CD4-positive, alpha-beta memory T cell (primary cell): ENCODE measurements at regions not wholly inside any gene's neighbourhood (a gene's known extent, or its start where the extent isn't known, plus 50 kb on each side); places are given as distances from the start of the nearest gene placed in this dataset.

Experiments
- CTCF ChIA-PET: fragments of 350-600 bp; sonication (Branson Sonifier 250); formaldehyde crosslinking; loops from one replicate; lab custom pipeline; 2021; ENCODE audit warnings: inconsistent platforms; ENCODE audit not compliant: partially characterized antibody; lab: Charles Lee
- POLR2A ChIA-PET: fragments of 350-600 bp; sonication (Branson Sonifier 250); formaldehyde crosslinking; loops from one replicate; lab custom pipeline; 2021; ENCODE audit not compliant: partially characterized antibody; lab: Charles Lee
- DNase-seq, 5 donors: peaks; one replicate each; pipeline versions ENCODE4 v3.0.0 to v3.0.0-alpha.2; 2020 to 2022; ENCODE audit warnings: mixed read lengths in 1 of 5
- H3K27ac ChIP-seq: one replicate; pipeline ENCODE4 v1.7.0; 2013; ENCODE audit warnings: low read depth, low read length
- H3K27me3 ChIP-seq: 2 replicates; pipeline ENCODE4 v1.7.0; 2013; ENCODE audit warnings: mild to moderate bottlenecking, low read length, moderate library complexity; ENCODE audit not compliant: insufficient read depth
- H3K36me3 ChIP-seq: 2 replicates; pipeline ENCODE4 v1.7.0; 2013; ENCODE audit warnings: mild to moderate bottlenecking, low read length, moderate library complexity; ENCODE audit not compliant: insufficient read depth
- H3K4me1 ChIP-seq: 2 replicates; pipeline ENCODE4 v1.7.0; 2013; ENCODE audit warnings: mild to moderate bottlenecking, low read length, moderate library complexity; ENCODE audit not compliant: insufficient read depth
- H3K4me3 ChIP-seq, 2 donors: one replicate each; pipeline ENCODE4 v1.7.0; 2013; ENCODE audit warnings: low read length in 2 of 2, mild to moderate bottlenecking in 1 of 2
- H3K9me3 ChIP-seq, 2 donors: one replicate each; pipeline ENCODE4 v1.7.0; 2013; ENCODE audit warnings: low read length in 2 of 2, control low read depth in 1 of 2; ENCODE audit not compliant: control insufficient read depth in 1 of 2
- H3K27ac Mint-ChIP-seq, 7 donors: one replicate each; pipeline ENCODE4 v1.8.0; 2020 to 2021; ENCODE audit warnings: mixed read lengths in 7 of 7, mild to moderate bottlenecking in 6 of 7, inconsistent platforms in 3 of 7, moderate library complexity in 3 of 7
- H3K27me3 Mint-ChIP-seq, 2 donors: one replicate each; pipeline ENCODE4 v1.8.0; 2020 to 2021; ENCODE audit warnings: mixed read lengths in 2 of 2
- H3K36me3 Mint-ChIP-seq, 2 donors: one replicate each; pipeline ENCODE4 v1.8.0; 2020 to 2021; ENCODE audit warnings: mixed read lengths in 2 of 2, inconsistent platforms in 1 of 2, mild to moderate bottlenecking in 1 of 2
- H3K4me1 Mint-ChIP-seq, 4 donors: one replicate each; pipeline ENCODE4 v1.8.0; 2020 to 2021; ENCODE audit warnings: mixed read lengths in 4 of 4, mild to moderate bottlenecking in 1 of 4
- H3K4me3 Mint-ChIP-seq, 8 donors: one replicate each; pipeline ENCODE4 v1.8.0; 2020 to 2021; ENCODE audit warnings: mixed read lengths in 8 of 8, mild to moderate bottlenecking in 7 of 8, moderate library complexity in 6 of 8, inconsistent platforms in 3 of 8
- H3K9me3 Mint-ChIP-seq, 8 donors: one replicate each; pipeline ENCODE4 v1.8.0; 2020 to 2021; ENCODE audit warnings: mixed read lengths in 8 of 8, mild to moderate bottlenecking in 5 of 8, inconsistent platforms in 3 of 8, moderate library complexity in 1 of 8
- intact Hi-C: fragments of 100-400 bp; cut with micrococcal nuclease; formaldehyde crosslinking; loops from one replicate; pipeline ENCODE4 v1.15.1; 2023

DNA sequence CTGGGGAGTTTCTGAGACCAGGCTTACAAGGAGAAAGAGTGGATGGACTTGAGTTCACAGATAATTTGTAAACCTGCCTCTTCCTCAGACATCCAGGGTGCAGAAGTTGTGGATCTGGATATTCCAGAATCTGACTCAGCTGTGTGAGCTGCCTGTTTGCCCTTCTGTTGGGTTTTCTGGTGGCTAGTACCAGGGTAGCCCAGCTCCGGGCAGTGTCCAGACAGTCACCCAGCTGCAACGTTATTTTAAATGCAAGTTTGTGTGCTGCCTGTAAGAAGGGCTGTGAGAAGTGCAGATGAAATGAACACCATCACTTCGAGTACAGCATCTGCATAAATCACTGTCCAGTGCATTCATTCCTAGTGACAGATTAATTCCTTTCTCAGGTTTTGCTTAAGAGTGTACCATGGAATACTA lies 1053.0 kb downstream of the TUSC7 start:
- no peak overlapping the region for H3K27ac Mint-ChIP-seq
- Histone ChIP-seq H3K36me3 (no peaks in the 10 kb centered on the region), H3K4me1 (no peaks in the 10 kb centered on the region), H3K9me3 (no peaks in the 10 kb centered on the region), H3K27me3 (no peaks in the 10 kb centered on the region), H3K4me3 (no peak overlapping the region), H3K27ac (no peak overlapping the region)
- DNase-seq, result no peak
- ChIA-PET POLR2A (no interaction called here), CTCF (no interaction called here)
- no peak overlapping the region for H3K4me3 Mint-ChIP-seq
- no peaks in the 10 kb centered on the region for H3K27me3 Mint-ChIP-seq
- peaks cover 0 to 17% (median 8%) of the 10 kb centered on the region in 8 donors for H3K9me3 Mint-ChIP-seq
- H3K36me3 Mint-ChIP-seq, result no peaks in the 10 kb centered on the region
- H3K4me1 Mint-ChIP-seq, result no peaks in the 10 kb centered on the region
- intact Hi-C loops, result no loop called here

DNA sequence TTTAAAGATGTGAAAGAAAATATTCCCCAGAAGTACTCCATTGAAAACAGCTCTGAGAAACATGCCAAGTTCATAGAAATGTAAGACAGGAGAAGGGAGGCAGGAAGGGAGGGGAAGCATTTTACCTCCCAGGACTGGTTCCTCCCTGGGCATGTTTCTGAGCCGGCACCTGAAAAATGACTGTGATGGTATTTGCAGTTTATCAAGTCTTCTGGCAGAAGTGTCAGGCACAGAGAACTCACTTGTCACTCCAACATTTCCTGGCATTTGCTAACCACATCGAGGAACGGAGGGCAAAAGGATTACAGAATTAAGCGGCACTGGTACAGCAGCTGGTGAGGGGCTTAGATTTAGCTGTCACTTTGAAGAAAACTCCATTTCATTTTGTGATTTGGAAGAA lies 1054.0 kb downstream of the TUSC7 start:
- DNase-seq, result no peak
- Histone ChIP-seq H3K9me3 (no peaks in the 10 kb centered on the region), H3K4me1 (no peaks in the 10 kb centered on the region), H3K27me3 (no peaks in the 10 kb centered on the region), H3K36me3 (no peaks in the 10 kb centered on the region), H3K27ac (no peak overlapping the region), H3K4me3 (no peak overlapping the region)
- H3K4me3 Mint-ChIP-seq, result no peak overlapping the region
- H3K9me3 Mint-ChIP-seq, result peaks cover 0 to 17% (median 8%) of the 10 kb centered on the region in 8 donors
- ChIA-PET CTCF (no interaction called here), POLR2A (no interaction called here)
- no peaks in the 10 kb centered on the region for H3K27me3 Mint-ChIP-seq
- intact Hi-C loops, result no loop called here
- no peak overlapping the region for H3K27ac Mint-ChIP-seq
- H3K4me1 Mint-ChIP-seq, result no peaks in the 10 kb centered on the region
- H3K36me3 Mint-ChIP-seq, result no peaks in the 10 kb centered on the region

DNA sequence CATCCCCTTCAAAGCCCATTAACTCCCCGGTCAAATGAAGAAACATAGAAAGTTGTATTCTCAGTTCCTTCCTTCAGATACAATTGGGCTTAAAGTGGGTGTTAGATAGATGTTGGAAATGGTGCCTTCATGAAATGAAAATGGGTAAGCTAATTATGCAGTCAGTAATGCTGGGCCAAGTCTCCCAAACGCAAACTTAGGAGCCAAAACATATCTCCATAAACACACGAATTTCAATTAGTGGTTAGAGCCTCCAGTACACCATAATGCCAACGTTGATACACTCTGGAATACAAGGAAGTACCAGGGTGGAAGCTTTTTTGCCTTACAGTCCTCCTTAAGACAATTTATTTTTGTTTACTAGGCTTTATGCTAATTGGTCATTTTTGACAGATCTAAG lies 1059.0 kb downstream of the TUSC7 start:
- CTCF ChIA-PET, result no interaction called here

GRCh38 chr3:117774130-117774529 lies 1064.6 kb downstream of the TUSC7 start:
- Histone ChIP-seq H3K9me3 (no peaks in the 10 kb centered on the region), H3K36me3 (no peaks in the 10 kb centered on the region), H3K27me3 (no peaks in the 10 kb centered on the region), H3K4me3 (no peak overlapping the region), H3K27ac (no peak overlapping the region), H3K4me1 (no peaks in the 10 kb centered on the region)
- no peaks in the 10 kb centered on the region for H3K27me3 Mint-ChIP-seq
- peaks cover 0 to 12% (median 3%) of the 10 kb centered on the region in 8 donors for H3K9me3 Mint-ChIP-seq
- intact Hi-C loops, result no loop called here
- ChIA-PET CTCF (no interaction called here), POLR2A (no interaction called here)
- no peaks in the 10 kb centered on the region for H3K36me3 Mint-ChIP-seq
- H3K27ac Mint-ChIP-seq, result no peak overlapping the region
- H3K4me1 Mint-ChIP-seq, result no peaks in the 10 kb centered on the region
- no peak overlapping the region for H3K4me3 Mint-ChIP-seq
- no peak for DNase-seq

More for the DNA sequence above, 1059.0 kb downstream of the TUSC7 start:
- Mint-ChIP-seq H3K9me3 (peaks cover 0 to 8% (median 3%) of the 10 kb centered on the region in 8 donors), H3K4me1 (no peaks in the 10 kb centered on the region), H3K4me3 (no peak overlapping the region), H3K27me3 (no peaks in the 10 kb centered on the region), H3K36me3 (no peaks in the 10 kb centered on the region), H3K27ac (no peak overlapping the region)
- H3K4me3 ChIP-seq, result no peak overlapping the region
- H3K27me3 ChIP-seq, result no peaks in the 10 kb centered on the region
- POLR2A ChIA-PET, result no interaction called here
- intact Hi-C loops, result no loop called here
- DNase-seq, result no peak
- no peaks in the 10 kb centered on the region for H3K4me1 ChIP-seq
- no peaks in the 10 kb centered on the region for H3K9me3 ChIP-seq
- no peaks in the 10 kb centered on the region for H3K36me3 ChIP-seq
- no peak overlapping the region for H3K27ac ChIP-seq

- Mint-ChIP-seq H3K9me3 (peaks cover 0 to 7% (median 0%) of the 10 kb centered on the region in 8 donors), H3K4me3 (no peak overlapping the region), H3K27ac (no peak overlapping the region), H3K27me3 (no peaks in the 10 kb centered on the region), H3K4me1 (no peaks in the 10 kb centered on the region), H3K36me3 (no peaks in the 10 kb centered on the region)
- DNase-seq, result no peak
- Histone ChIP-seq H3K36me3 (no peaks in the 10 kb centered on the region), H3K9me3 (no peaks in the 10 kb centered on the region), H3K27ac (no peak overlapping the region), H3K27me3 (no peaks in the 10 kb centered on the region), H3K4me3 (no peak overlapping the region), H3K4me1 (no peaks in the 10 kb centered on the region)
- intact Hi-C loops, result no loop called here
- ChIA-PET CTCF (no interaction called here), POLR2A (no interaction called here)
Observed at GRCh38 chr3:117786349-117786748, 1076.8 kb downstream of the TUSC7 start.

- Mint-ChIP-seq H3K4me3 (no peak overlapping the region), H3K9me3 (peaks cover 0 to 7% (median 0%) of the 10 kb centered on the region in 8 donors), H3K27ac (no peak overlapping the region), H3K36me3 (no peaks in the 10 kb centered on the region), H3K27me3 (no peaks in the 10 kb centered on the region), H3K4me1 (no peaks in the 10 kb centered on the region)
- Histone ChIP-seq H3K4me1 (no peaks in the 10 kb centered on the region), H3K9me3 (no peaks in the 10 kb centered on the region), H3K4me3 (no peak overlapping the region), H3K27me3 (no peaks in the 10 kb centered on the region), H3K36me3 (no peaks in the 10 kb centered on the region), H3K27ac (no peak overlapping the region)
- POLR2A ChIA-PET, result no interaction called here
- no peak for DNase-seq
- CTCF ChIA-PET, result no interaction called here
- intact Hi-C loops, result no loop called here
Observed at GRCh38 chr3:117788061-117788460, 1078.5 kb downstream of the TUSC7 start.

DNA sequence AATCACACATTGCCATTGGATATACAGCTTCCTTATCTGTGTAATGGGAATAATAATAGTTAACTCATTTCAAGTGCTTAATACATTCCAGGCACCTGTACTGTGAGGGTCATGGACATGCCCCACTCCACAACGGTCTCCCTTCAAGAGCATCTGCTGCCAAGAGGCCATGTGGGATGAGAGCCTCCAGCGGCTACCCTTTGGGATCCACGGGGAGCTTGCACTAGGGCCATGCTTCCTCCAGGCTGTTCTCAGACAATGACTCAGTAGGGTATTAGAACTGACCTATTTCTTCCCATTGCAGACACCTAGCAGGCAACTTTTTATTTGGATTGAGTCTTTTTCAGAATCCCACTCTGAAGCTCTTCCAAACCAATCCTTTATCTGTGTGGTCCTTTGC lies 1078.9 kb downstream of the TUSC7 start:
- Mint-ChIP-seq H3K27me3 (no peaks in the 10 kb centered on the region), H3K9me3 (peaks cover 0 to 7% (median 0%) of the 10 kb centered on the region in 8 donors), H3K4me3 (no peak overlapping the region), H3K27ac (no peak overlapping the region), H3K36me3 (no peaks in the 10 kb centered on the region), H3K4me1 (no peaks in the 10 kb centered on the region)
- Histone ChIP-seq H3K4me1 (no peaks in the 10 kb centered on the region), H3K27me3 (no peaks in the 10 kb centered on the region), H3K27ac (no peak overlapping the region), H3K9me3 (no peaks in the 10 kb centered on the region), H3K36me3 (no peaks in the 10 kb centered on the region), H3K4me3 (no peak overlapping the region)
- ChIA-PET POLR2A (no interaction called here), CTCF (no interaction called here)
- DNase-seq, result no peak
- intact Hi-C loops, result no loop called here
